ENCODE measurements at regions not wholly inside any gene's neighbourhood (a gene's known extent, or its start where the extent isn't known, plus 50 kb on each side); places are given as distances from the start of the nearest gene placed in this dataset.

DNA sequence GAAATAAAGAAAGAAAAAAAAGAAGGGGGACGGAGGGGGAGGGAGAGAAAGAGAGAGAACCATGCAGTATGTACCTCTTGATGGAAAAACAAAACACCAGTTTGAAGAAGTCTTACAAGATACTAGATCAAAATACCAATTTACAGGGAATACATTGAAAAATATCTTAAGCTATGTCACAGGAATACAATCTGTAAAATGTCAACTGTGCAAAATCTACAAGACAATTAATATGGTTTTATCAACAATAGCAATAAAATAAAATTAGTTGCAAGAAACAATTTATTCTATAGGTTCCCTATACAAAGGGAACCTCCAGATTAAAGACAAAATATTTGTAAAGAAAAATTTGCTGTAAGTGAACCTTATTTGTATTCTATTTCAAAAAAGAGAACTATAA is 98.3 kb upstream of the CABCOCO1 start:
- Histone ChIP-seq H3K9me3 (ENCODE audit: low read length) (no peaks in the 10 kb centered on the region), H3K27me3 (ENCODE audit: insufficient read depth, low read depth, low read length) (no peaks in the 10 kb centered on the region), H3K36me3 (ENCODE audit: insufficient read depth, low read length) (no peaks in the 10 kb centered on the region), H3K79me2 (replicated peaks; ENCODE audit: insufficient read depth, low read length) (no peaks in the 10 kb centered on the region), H3F3A (ENCODE audit: insufficient read depth, low read length, poor library complexity, severe bottlenecking) (no peaks in the 10 kb centered on the region), H3K9ac (ENCODE audit: low read length) (no peak overlapping the region), H3K4me3 (ENCODE audit: low read length) (no peak overlapping the region), H3K27ac (ENCODE audit: low read length) (no peak overlapping the region), H3K4me2 (ENCODE audit: low read length) (no peak overlapping the region), H4K20me1 (ENCODE audit: insufficient read depth) (no peaks in the 10 kb centered on the region), H3K9me2 (ENCODE audit: insufficient read depth, low read length) (no peaks in the 10 kb centered on the region), H2AFZ (ENCODE audit: low read depth, low read length) (no peak overlapping the region)
- TF ChIP-seq EZH2 (IDR thresholded peaks at IDR 0.05; ENCODE audit: borderline replicate concordance, insufficient read depth, low read length, poor library complexity, severe bottlenecking) (no peak), EP300 (conservative IDR thresholded peaks at IDR 0.05; ENCODE audit: poor library complexity, severe bottlenecking) (no peak), SMC3 (conservative IDR thresholded peaks at IDR 0.05; ENCODE audit: poor library complexity) (no peak), RAD21 (conservative IDR thresholded peaks at IDR 0.05) (no peak), TAF1 (IDR thresholded peaks at IDR 0.05; ENCODE audit: low read depth) (no peak), MXI1 (conservative IDR thresholded peaks at IDR 0.05; ENCODE audit: poor library complexity, severe bottlenecking) (no peak), POLR2AphosphoS5 (IDR thresholded peaks at IDR 0.05) (no peak)
- TF ChIP-seq, protein P1, sequence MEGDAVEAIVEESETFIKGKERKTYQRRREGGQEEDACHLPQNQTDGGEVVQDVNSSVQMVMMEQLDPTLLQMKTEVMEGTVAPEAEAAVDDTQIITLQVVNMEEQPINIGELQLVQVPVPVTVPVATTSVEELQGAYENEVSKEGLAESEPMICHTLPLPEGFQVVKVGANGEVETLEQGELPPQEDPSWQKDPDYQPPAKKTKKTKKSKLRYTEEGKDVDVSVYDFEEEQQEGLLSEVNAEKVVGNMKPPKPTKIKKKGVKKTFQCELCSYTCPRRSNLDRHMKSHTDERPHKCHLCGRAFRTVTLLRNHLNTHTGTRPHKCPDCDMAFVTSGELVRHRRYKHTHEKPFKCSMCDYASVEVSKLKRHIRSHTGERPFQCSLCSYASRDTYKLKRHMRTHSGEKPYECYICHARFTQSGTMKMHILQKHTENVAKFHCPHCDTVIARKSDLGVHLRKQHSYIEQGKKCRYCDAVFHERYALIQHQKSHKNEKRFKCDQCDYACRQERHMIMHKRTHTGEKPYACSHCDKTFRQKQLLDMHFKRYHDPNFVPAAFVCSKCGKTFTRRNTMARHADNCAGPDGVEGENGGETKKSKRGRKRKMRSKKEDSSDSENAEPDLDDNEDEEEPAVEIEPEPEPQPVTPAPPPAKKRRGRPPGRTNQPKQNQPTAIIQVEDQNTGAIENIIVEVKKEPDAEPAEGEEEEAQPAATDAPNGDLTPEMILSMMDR (IDR thresholded peaks at IDR 0.05; ENCODE audit: poor library complexity, severe bottlenecking): no peak
- TF ChIP-seq, protein P2, sequence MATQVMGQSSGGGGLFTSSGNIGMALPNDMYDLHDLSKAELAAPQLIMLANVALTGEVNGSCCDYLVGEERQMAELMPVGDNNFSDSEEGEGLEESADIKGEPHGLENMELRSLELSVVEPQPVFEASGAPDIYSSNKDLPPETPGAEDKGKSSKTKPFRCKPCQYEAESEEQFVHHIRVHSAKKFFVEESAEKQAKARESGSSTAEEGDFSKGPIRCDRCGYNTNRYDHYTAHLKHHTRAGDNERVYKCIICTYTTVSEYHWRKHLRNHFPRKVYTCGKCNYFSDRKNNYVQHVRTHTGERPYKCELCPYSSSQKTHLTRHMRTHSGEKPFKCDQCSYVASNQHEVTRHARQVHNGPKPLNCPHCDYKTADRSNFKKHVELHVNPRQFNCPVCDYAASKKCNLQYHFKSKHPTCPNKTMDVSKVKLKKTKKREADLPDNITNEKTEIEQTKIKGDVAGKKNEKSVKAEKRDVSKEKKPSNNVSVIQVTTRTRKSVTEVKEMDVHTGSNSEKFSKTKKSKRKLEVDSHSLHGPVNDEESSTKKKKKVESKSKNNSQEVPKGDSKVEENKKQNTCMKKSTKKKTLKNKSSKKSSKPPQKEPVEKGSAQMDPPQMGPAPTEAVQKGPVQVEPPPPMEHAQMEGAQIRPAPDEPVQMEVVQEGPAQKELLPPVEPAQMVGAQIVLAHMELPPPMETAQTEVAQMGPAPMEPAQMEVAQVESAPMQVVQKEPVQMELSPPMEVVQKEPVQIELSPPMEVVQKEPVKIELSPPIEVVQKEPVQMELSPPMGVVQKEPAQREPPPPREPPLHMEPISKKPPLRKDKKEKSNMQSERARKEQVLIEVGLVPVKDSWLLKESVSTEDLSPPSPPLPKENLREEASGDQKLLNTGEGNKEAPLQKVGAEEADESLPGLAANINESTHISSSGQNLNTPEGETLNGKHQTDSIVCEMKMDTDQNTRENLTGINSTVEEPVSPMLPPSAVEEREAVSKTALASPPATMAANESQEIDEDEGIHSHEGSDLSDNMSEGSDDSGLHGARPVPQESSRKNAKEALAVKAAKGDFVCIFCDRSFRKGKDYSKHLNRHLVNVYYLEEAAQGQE (IDR thresholded peaks at IDR 0.05; ENCODE audit: borderline replicate concordance): no peak

GRCh38 chr10:61559615-61560014 is 103.1 kb upstream of the CABCOCO1 start:
- Histone ChIP-seq H3K9me2 (ENCODE audit: insufficient read depth, low read length) (no peaks in the 10 kb centered on the region), H3K4me2 (ENCODE audit: low read length) (no peak overlapping the region), H3F3A (ENCODE audit: insufficient read depth, low read length, poor library complexity, severe bottlenecking) (no peaks in the 10 kb centered on the region), H3K27me3 (ENCODE audit: insufficient read depth, low read depth, low read length) (no peaks in the 10 kb centered on the region), H2AFZ (ENCODE audit: low read depth, low read length) (no peak overlapping the region), H3K9ac (ENCODE audit: low read length) (no peak overlapping the region), H3K79me2 (replicated peaks; ENCODE audit: insufficient read depth, low read length) (no peaks in the 10 kb centered on the region), H3K36me3 (ENCODE audit: insufficient read depth, low read length) (no peaks in the 10 kb centered on the region), H3K9me3 (ENCODE audit: low read length) (no peaks in the 10 kb centered on the region), H3K4me3 (ENCODE audit: low read length) (no peak overlapping the region), H4K20me1 (ENCODE audit: insufficient read depth) (no peaks in the 10 kb centered on the region), H3K27ac (ENCODE audit: low read length) (no peak overlapping the region)
- TF ChIP-seq TAF1 (IDR thresholded peaks at IDR 0.05; ENCODE audit: low read depth) (no peak), POLR2AphosphoS5 (IDR thresholded peaks at IDR 0.05) (no peak), EP300 (conservative IDR thresholded peaks at IDR 0.05; ENCODE audit: poor library complexity, severe bottlenecking) (no peak), EZH2 (IDR thresholded peaks at IDR 0.05; ENCODE audit: borderline replicate concordance, insufficient read depth, low read length, poor library complexity, severe bottlenecking) (no peak), RAD21 (conservative IDR thresholded peaks at IDR 0.05) (no peak)
- TF ChIP-seq, protein P2 (IDR thresholded peaks at IDR 0.05; ENCODE audit: borderline replicate concordance): no peak
